HEK293 (cell line): ENCODE measurements at regions not wholly inside any gene's neighbourhood (a gene's known extent, or its start where the extent isn't known, plus 50 kb on each side); places are given as distances from the start of the nearest gene placed in this dataset.

ENCODE experiments used
- CTCF ChIA-PET: fragments of 350-600 bp; formaldehyde crosslinking; extraction: SDS; loops from one replicate; lab custom pipeline; 2021; ENCODE audit warnings: antibody characterized with exemption; lab: Yijun Ruan, JAX
- POLR2A ChIA-PET: fragments of 300-600 bp; formaldehyde crosslinking; extraction: SDS; loops from one replicate; lab custom pipeline; 2020; ENCODE audit warnings: antibody characterized with exemption, inconsistent platforms; lab: Yijun Ruan, JAX
- H3K27ac ChIP-seq: fragments of 200-500 bp; sonication (Bioruptor generic); 2 replicates; pipeline ENCODE4 v1.5.1; 2014; ENCODE audit warnings: low read depth, low read length, control low read depth, inconsistent platforms; ENCODE audit errors: extremely low read depth
- H3K36me3 ChIP-seq, 2 experiments: fragments of 200-500 bp in 1 of 2; sonication (Bioruptor generic) in 1 of 2; 1 replicate in 1 of 2; 2 replicates in 1 of 2; pipeline ENCODE4 v1.5.1; 2014 to 2017; ENCODE audit warnings: inconsistent platforms in 2 of 2, low read length in 2 of 2; ENCODE audit not compliant: control insufficient read depth in 2 of 2, insufficient read depth in 1 of 2
- H3K4me1 ChIP-seq: fragments of 200-500 bp; sonication (Bioruptor generic); 2 replicates; pipeline ENCODE4 v1.5.1; 2014; ENCODE audit warnings: mild to moderate bottlenecking, low read length, inconsistent platforms; ENCODE audit not compliant: control insufficient read depth, insufficient read depth
- H3K4me3 ChIP-seq: 2 replicates; pipeline ENCODE4 v1.5.1; 2011; ENCODE audit warnings: low read depth, mild to moderate bottlenecking, control low read depth, low read length, moderate library complexity
- H3K9me3 ChIP-seq: fragments of 200-500 bp; sonication (Bioruptor generic); 2 replicates; pipeline ENCODE4 v1.5.1; 2014; ENCODE audit warnings: low read depth, low read length, inconsistent platforms; ENCODE audit not compliant: control insufficient read depth, insufficient read depth
- ATF2 ChIP-seq: fragments of 450-650 bp; formaldehyde crosslinking; IDR thresholded peaks from 2 replicates; pipeline ENCODE4 v1.5.1; 2016; ENCODE audit warnings: missing biosample characterization, missing genetic modification characterization, low read depth
- GFI1B ChIP-seq: fragments of 450-650 bp; formaldehyde crosslinking; IDR thresholded peaks from 2 replicates; pipeline ENCODE4 v1.5.1; 2016; ENCODE audit warnings: missing biosample characterization, missing genetic modification characterization
- GLIS1 ChIP-seq: fragments of 450-650 bp; formaldehyde crosslinking; IDR thresholded peaks from 2 replicates; pipeline ENCODE4 v1.5.1; 2016; ENCODE audit warnings: missing biosample characterization, missing genetic modification characterization
- KLF7 ChIP-seq: fragments of 450-650 bp; formaldehyde crosslinking; IDR thresholded peaks from 2 replicates; pipeline ENCODE4 v1.5.1; 2016; ENCODE audit warnings: missing biosample characterization, missing genetic modification characterization, borderline replicate concordance
- PRDM10 ChIP-seq: fragments of 450-650 bp; formaldehyde crosslinking; IDR thresholded peaks from 2 replicates; pipeline ENCODE4 v1.5.1; 2016; ENCODE audit warnings: missing biosample characterization, missing genetic modification characterization
- SETDB1 ChIP-seq: IDR thresholded peaks from one replicate; pipeline ENCODE4 v1.6.1; 2017; ENCODE audit warnings: mild to moderate bottlenecking, low read length, moderate library complexity, mixed read lengths; ENCODE audit not compliant: insufficient read length
- ZBTB10 ChIP-seq: fragments of 450-650 bp; formaldehyde crosslinking; IDR thresholded peaks from 2 replicates; pipeline ENCODE4 v1.5.1; 2016; ENCODE audit warnings: missing biosample characterization, missing genetic modification characterization
- ZBTB8A ChIP-seq: fragments of 450-650 bp; formaldehyde crosslinking; IDR thresholded peaks from 2 replicates; pipeline ENCODE4 v1.5.1; 2016; ENCODE audit warnings: missing biosample characterization, missing genetic modification characterization
- ZNF155 ChIP-seq: fragments of 450-650 bp; formaldehyde crosslinking; IDR thresholded peaks from 2 replicates; pipeline ENCODE4 v1.5.1; 2016; ENCODE audit warnings: missing biosample characterization, missing genetic modification characterization
- ZNF169 ChIP-seq: fragments of 450-650 bp; formaldehyde crosslinking; IDR thresholded peaks from 2 replicates; pipeline ENCODE4 v1.5.1; 2016; ENCODE audit warnings: missing biosample characterization, missing genetic modification characterization
- ZNF223 ChIP-seq: fragments of 450-650 bp; formaldehyde crosslinking; IDR thresholded peaks from 2 replicates; pipeline ENCODE4 v1.5.1; 2016; ENCODE audit warnings: missing biosample characterization, missing genetic modification characterization
- ZNF23 ChIP-seq: fragments of 450-650 bp; formaldehyde crosslinking; IDR thresholded peaks from 2 replicates; pipeline ENCODE4 v1.5.1; 2016; ENCODE audit warnings: missing biosample characterization, missing genetic modification characterization, borderline replicate concordance
- ZNF48 ChIP-seq: fragments of 450-650 bp; formaldehyde crosslinking; IDR thresholded peaks from 2 replicates; pipeline ENCODE4 v1.5.1; 2016; ENCODE audit warnings: missing biosample characterization, missing genetic modification characterization
- ZNF501 ChIP-seq: fragments of 450-650 bp; formaldehyde crosslinking; IDR thresholded peaks from 2 replicates; pipeline ENCODE4 v1.5.1; 2016; ENCODE audit warnings: missing biosample characterization, missing genetic modification characterization
- ZNF529 ChIP-seq: fragments of 450-650 bp; formaldehyde crosslinking; IDR thresholded peaks from 2 replicates; pipeline ENCODE4 v1.5.1; 2017; ENCODE audit warnings: missing genetic modification characterization, missing biosample characterization; ENCODE audit not compliant: insufficient replicate concordance
- ZNF596 ChIP-seq: fragments of 450-650 bp; IDR thresholded peaks from 2 replicates; pipeline ENCODE4 v1.5.0; 2018; ENCODE audit warnings: missing biosample characterization, mild to moderate bottlenecking, missing genetic modification characterization, moderate library complexity
- ZNF624 ChIP-seq: fragments of 450-650 bp; formaldehyde crosslinking; IDR thresholded peaks from 2 replicates; pipeline ENCODE4 v1.5.1; 2017; ENCODE audit warnings: missing biosample characterization, missing genetic modification characterization
- ZNF629 ChIP-seq: fragments of 450-650 bp; formaldehyde crosslinking; IDR thresholded peaks from 2 replicates; pipeline ENCODE4 v1.5.1; 2017; ENCODE audit warnings: missing biosample characterization, missing genetic modification characterization
- ZNF791 ChIP-seq: fragments of 450-650 bp; formaldehyde crosslinking; IDR thresholded peaks from 2 replicates; pipeline ENCODE4 v1.5.1; 2016; ENCODE audit warnings: missing biosample characterization, missing genetic modification characterization
- ZNF843 ChIP-seq: fragments of 450-650 bp; formaldehyde crosslinking; IDR thresholded peaks from 2 replicates; pipeline ENCODE4 v1.5.1; 2016; ENCODE audit warnings: missing biosample characterization, missing genetic modification characterization

GRCh38 chr2:129229830-129230441, 749.5 kb upstream of the RAB6C start (continued):
- no peak for TF ChIP-seq PRDM10 (tag by site-specific recombination)
- TF ChIP-seq KLF7 (tag by site-specific recombination): no peak
- TF ChIP-seq GLIS1 (tag by site-specific recombination): no peak
- no peak for TF ChIP-seq GFI1B
- no peak for TF ChIP-seq ZBTB10

- ChIA-PET POLR2A (no interaction called here), CTCF (no interaction called here)
- Histone ChIP-seq H3K27ac (no peak overlapping the region), H3K4me1 (no peaks in the 10 kb centered on the region), H3K9me3 (no peaks in the 10 kb centered on the region), H3K4me3 (no peak overlapping the region), H3K36me3 (no peaks in the 10 kb centered on the region)
- TF ChIP-seq ZNF23 (tag by site-specific recombination) (no peak), ZNF169 (tag by site-specific recombination) (no peak), ZNF48 (no peak), ZNF791 (no peak), ZNF624 (tag by site-specific recombination) (no peak), ZNF223 (tag by site-specific recombination) (no peak), ZNF843 (tag by site-specific recombination) (no peak), ZNF596 (tag by site-specific recombination) (no peak), ZNF155 (tag by site-specific recombination) (no peak), ZNF501 (no peak), ZNF629 (no peak), SETDB1 (no peak), ZBTB8A (tag by site-specific recombination) (no peak), ATF2 (tag by site-specific recombination) (no peak), ZNF529 (tag by site-specific recombination) (no peak)
These were observed 747.5 kb upstream of the RAB6C start for GRCh38 chr2:129231924-129232323.
